HG02840 (cell line): ENCODE measurements at regions not wholly inside any gene's neighbourhood (a gene's known extent, or its start where the extent isn't known, plus 50 kb on each side); places are given as distances from the start of the nearest gene placed in this dataset.

Experiments
- ATAC-seq: cut with Tn5 transposase; IDR thresholded peaks from one replicate; pipeline ENCODE4 v1.9.1; 2021; ENCODE audit warnings: mild to moderate bottlenecking, moderate library complexity, moderate number of reproducible peaks; ENCODE audit not compliant: unreplicated experiment, low FRiP score

DNA sequence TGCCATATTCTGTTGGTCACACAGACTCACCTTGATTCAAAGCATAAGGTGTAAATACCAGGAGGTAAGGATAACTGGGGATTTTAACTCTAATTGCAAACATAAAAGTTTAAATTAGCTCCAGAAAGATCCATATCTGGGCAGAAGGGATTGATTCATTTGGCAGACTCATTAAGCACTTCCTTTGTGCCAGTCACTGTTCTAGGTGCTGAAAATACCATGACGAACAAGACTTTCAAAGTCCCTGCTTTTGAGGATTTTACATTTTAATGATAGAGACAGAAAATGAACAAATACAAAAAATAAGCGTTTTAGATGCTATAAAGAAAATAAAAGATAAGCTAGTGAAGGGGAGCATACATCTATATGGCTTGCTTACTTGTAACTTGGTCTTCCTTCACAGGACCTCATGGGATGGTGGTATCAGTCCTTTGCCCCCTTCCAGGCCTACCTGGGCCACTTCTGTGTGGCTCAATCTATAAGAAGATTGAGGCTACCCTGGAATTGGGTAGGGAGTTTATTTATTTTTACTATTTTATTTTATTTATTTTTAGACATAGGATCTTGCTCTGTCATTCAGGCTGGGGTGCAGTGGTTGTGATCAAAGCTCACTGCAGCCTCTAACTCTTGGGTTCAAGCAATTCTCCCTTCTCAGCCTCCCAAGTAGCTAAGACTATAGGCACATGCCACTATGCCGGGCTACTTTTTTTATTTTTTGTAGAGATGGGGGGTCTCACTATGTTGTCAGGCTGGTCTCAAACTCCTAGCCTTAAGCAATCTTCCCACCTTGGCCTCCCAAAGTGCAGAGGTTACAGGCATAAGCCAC is 212.8 kb downstream of the MYCN start:
- no peak for ATAC-seq

DNA sequence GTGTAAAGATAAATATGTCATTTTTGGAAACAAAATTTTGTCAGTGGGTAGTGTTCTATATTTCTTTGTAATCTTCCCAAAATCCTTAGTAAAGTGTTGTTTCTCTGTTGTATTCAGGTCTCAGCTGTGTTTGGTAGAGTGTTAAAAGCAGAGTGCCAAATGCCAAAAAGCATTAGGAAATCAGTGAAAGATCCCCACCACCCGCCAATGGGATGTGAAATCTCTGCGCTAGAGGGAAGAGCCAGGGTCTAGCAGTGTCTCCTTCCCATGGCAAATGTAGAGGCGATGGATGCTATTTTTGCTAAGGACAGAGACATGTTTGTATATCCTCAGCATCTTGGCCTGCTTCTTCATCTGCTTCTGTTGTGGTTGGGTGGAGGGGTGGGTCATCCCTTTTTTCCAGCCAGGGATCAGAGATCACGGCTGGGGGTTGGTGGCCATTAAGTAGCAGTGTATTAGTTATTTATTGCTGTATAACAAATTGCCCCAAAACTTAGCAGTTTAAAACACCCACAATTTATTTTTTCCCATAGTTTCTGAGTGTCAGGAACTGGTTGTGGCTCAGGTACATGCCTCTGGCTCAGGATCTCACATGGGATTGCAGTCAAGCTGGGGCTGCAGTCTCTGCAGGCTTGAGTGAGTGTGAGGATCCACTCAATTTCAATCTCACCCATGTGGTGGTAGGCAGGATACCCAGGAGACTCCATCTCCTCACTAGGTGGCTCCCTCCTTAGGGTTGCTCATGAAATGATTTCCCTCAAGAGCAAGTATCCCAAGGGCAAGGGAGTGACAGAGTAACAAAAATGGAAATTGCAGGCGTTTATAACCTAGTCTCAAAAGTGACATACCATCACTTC is 211.9 kb downstream of the MYCN start:
- no peak for ATAC-seq

DNA sequence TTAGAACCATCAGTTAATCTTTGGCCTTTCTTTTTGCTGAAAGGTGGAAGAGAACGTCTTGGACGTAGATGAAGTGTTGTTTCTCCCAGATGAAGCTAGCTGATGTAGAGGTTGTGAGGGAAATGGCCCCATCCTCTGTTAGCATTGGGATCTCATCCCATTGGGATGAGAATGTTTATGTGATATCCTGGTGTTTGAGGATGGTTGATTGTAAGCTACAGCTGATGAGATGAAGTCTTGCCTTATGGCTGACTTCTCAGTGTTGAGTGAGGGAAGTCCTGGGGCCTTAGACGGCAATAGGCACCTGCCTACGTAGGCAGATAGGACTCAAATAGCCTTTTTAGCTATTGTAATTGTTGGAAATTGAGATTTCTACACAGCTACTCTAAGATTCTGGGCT is 211.3 kb downstream of the MYCN start:
- no peak for ATAC-seq

- ATAC-seq: no peak
These were observed 210.9 kb downstream of the MYCN start for GRCh38 chr2:16151281-16151570.

DNA sequence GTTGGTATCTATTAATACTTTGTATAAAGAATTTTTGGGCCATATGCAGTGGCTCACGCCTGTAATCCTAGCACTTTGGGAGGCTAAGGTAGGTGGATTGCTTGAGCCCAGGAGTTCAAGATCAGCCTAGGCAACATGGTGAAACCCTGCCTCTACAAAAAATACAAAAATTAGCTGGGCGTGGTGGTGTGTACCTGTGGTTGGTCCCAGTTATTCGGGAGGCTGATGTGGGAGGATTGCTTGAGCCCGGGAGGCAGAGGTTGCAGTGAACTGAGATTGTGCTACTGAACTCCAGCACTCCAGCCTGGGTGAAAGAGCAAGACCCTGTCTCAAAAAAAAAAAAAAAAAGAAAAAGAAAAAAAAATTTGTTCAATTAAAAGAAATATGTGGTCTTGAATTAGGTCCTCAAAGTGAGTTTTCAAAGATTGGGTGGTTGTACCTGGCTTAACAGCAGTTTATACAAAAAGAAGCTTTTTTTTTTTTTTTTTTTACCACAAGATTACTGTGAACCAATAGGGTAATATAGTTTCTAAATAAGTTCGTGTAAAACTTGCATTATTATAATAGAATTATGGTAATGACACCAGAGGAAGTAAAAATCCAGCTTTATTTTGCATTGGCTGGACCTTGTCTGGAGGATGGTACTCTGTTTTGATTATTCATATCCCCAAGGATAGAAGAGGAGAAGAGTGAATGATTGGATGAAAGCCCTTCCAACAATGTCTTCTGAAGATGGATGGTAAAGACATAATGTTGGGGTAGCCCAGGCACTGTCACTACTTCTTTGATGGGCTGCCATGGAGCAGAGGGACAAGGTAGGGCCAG is 210.3 kb downstream of the MYCN start:
- no peak for ATAC-seq

DNA sequence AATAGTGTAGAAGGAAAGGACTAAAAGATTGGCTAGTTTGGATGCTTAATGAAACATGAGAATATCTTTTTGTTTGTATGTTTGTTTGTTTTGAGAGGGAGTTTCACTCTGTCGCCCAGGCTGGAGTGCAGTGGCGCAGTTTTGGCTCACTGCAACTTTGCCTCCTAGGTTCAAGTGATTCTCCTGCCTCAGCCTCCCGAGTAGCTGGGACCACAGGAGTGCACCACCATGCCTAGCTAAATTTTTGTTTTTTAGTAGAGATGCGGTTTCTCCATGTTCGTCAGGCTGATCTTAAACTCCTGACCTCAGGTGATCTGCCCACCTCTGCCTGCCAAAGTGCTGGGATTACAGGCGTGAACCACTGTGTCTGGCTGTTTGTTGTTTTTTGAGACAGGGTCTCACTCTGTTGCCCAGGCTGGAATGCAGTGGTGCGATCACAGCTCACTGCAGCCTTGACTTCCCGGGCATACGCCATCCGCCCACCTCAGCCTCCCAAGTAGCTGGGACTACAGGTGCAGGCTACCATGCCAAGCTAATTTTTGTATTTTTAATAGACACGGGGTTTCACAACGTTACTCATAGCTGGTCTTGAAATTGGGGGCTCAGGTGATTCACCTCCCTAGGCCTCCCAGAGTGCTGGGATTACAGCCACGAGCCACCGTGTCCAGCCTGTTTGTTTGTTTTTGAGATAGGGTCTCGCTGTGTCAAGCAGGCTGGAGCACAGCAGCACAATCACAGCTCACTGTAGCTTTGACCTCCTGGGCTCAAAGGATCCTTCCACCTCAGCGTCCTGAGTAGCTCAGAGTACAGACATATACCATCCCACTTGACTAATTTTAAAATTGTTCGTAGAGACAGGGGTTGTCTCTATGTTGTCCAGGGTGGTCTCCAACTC is 209.2 kb downstream of the MYCN start:
- no peak for ATAC-seq

- no peak for ATAC-seq
These were observed 208.4 kb downstream of the MYCN start for GRCh38 chr2:16148632-16149348.

GRCh38 chr2:16142383-16143361 is 202.3 kb downstream of the MYCN start:
- no peak for ATAC-seq

DNA sequence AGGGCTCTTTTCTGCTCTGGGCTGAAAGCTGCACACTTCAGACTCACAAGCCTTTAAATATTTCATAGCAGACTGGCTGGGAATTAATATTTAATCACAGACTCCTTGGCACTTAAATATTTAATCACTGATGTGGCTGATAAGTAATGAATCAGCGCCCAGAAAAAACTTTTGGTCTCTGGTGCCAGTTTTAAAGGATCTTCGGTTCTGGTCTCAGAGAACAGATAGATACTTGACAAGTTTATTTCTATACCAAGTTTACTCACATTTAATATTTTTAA is 201.2 kb downstream of the MYCN start:
- ATAC-seq: no peak

GRCh38 chr2:16140771-16141640 is 200.7 kb downstream of the MYCN start:
- ATAC-seq: no peak

GRCh38 chr2:16139663-16140615 is 199.6 kb downstream of the MYCN start:
- ATAC-seq: no peak

GRCh38 chr2:16138811-16139662 is 198.7 kb downstream of the MYCN start:
- no peak for ATAC-seq

DNA sequence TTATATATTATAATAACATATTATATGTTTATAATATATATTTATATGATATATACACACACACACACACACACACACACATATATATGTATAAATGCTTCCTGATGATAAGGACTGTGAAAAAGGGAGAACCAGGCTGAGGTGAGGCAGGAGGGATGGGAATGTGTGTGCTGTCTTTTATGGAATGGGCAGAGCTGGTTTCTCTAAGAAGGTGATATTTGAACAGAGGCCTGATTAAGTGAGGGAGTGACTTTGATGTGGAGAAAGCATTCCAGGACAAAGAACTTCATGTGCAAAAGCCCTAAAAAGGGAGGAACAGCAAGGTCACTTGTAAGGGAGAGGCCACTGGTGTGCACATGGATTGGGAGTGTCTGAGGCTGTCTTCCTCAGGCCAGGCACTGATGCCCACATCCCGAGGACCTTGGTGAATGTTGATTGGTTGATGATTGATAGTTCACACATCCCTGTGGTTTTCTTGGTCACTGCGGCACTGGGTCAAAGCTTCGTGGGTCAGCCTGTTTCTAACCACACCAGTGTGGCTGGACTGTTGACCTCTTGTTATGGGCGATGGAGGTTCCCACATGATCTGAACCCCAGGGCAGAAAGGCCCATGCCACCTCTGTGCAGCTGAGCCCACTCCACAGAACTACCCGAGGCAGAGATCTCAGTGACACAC is 196.9 kb downstream of the MYCN start:
- no peak for ATAC-seq

- no peak for ATAC-seq
These were observed 196.2 kb downstream of the MYCN start for GRCh38 chr2:16136461-16137035.

DNA sequence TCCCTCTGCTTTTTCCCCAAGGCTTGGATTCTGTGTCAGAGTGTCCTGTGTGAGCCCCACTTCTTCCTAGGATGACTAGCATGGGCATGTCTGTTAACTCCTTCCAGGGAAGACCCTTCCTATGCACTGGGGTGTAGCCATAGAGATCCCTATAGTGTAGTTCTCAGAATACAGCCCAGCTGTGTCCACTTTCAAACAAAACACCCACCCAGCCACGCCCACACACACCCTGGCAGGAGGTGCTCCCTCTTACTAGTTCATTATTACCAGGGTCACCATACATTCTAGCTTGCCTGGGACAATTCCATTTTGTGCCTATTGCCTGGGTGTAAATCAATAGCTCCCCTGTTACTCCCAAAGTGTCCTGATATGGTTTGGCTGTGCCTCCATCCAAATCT is 195.6 kb downstream of the MYCN start:
- ATAC-seq: no peak
